OCI-LY7 (cell line): ENCODE measurements at regions not wholly inside any gene's neighbourhood (a gene's known extent, or its start where the extent isn't known, plus 50 kb on each side); places are given as distances from the start of the nearest gene placed in this dataset.
"Not testable (repeated sequence)": the region's sequence is repeated elsewhere in the genome, so short reads cannot be mapped to it uniquely, and the experiment has no call there.

Experiments used
- BruUV-seq: library from RNA; stranded (reverse); fragments of 400-500 nt; replicated peaks from 2 replicates; lab custom pipeline; 2021; lab: Mats Ljungman, UMichigan
- CTCF ChIA-PET: fragments of 300-600 bp; sonication (Branson Sonifier 250); formaldehyde crosslinking; loops from one replicate; lab custom pipeline; 2022; ENCODE audit warnings: antibody characterized with exemption; ENCODE audit not compliant: unreplicated experiment; lab: Charles Lee
- POLR2A ChIA-PET: fragments of 300-600 bp; sonication (Branson Sonifier 250); formaldehyde crosslinking; loops from one replicate; lab custom pipeline; 2022; ENCODE audit warnings: antibody characterized with exemption; lab: Charles Lee
- DNase-seq: peaks from one replicate; pipeline ENCODE4 v3.0.0-alpha.2; 2015; ENCODE audit warnings: low spot score
- H2AFZ ChIP-seq: fragments of 200-600 bp; sonication (generic), shearing (Covaris generic); 2 replicates; pipeline ENCODE4 v1.6.1; 2014; ENCODE audit warnings: mild to moderate bottlenecking, antibody characterized with exemption, low read length, moderate library complexity
- H3K27ac ChIP-seq: fragments of 200-600 bp; sonication (generic); 2 replicates; pipeline ENCODE4 v1.5.1; 2014; ENCODE audit warnings: mixed run types, low read depth, mild to moderate bottlenecking, moderate library complexity, low read length, inconsistent platforms; ENCODE audit not compliant: poor library complexity, severe bottlenecking
- H3K36me3 ChIP-seq: fragments of 200-600 bp; sonication (generic); 2 replicates; pipeline ENCODE4 v1.6.1; 2014; ENCODE audit warnings: mild to moderate bottlenecking, antibody characterized with exemption, low read length, moderate library complexity, mixed read lengths; ENCODE audit not compliant: insufficient read depth
- H3K4me1 ChIP-seq: fragments of 200-600 bp; sonication (generic); 2 replicates; pipeline ENCODE4 v1.5.1; 2014; ENCODE audit warnings: mild to moderate bottlenecking, low read length; ENCODE audit not compliant: insufficient read depth, poor library complexity, severe bottlenecking
- H3K4me2 ChIP-seq: fragments of 200-600 bp; sonication (generic); 2 replicates; pipeline ENCODE4 v1.6.1; 2014; ENCODE audit warnings: mild to moderate bottlenecking, low read length
- H3K4me3 ChIP-seq: fragments of 200-600 bp; sonication (generic); 2 replicates; pipeline ENCODE4 v1.5.1; 2014; ENCODE audit warnings: mild to moderate bottlenecking, low read depth, low read length; ENCODE audit not compliant: poor library complexity, severe bottlenecking
- H3K79me2 ChIP-seq: fragments of 200-600 bp; sonication (generic); 2 replicates; pipeline ENCODE4 v1.6.1; 2016; ENCODE audit warnings: low read depth, mild to moderate bottlenecking, low read length, moderate library complexity, mixed read lengths; ENCODE audit not compliant: insufficient read depth
- H3K9me2 ChIP-seq: fragments of 200-600 bp; sonication (generic); 2 replicates; pipeline ENCODE4 v1.6.1; 2016; ENCODE audit warnings: mild to moderate bottlenecking, low read length, mixed read lengths; ENCODE audit not compliant: insufficient read depth
- H3K9me3 ChIP-seq: fragments of 200-600 bp; sonication (generic); 2 replicates; pipeline ENCODE4 v1.6.1; 2014; ENCODE audit warnings: mild to moderate bottlenecking, mixed run types, low read length, mixed read lengths
- H4K20me1 ChIP-seq: fragments of 200-600 bp; sonication (generic); 2 replicates; pipeline ENCODE4 v1.6.1; 2014; ENCODE audit warnings: mild to moderate bottlenecking, antibody characterized with exemption, low read length, moderate library complexity, mixed read lengths; ENCODE audit not compliant: insufficient read depth
- intact Hi-C: fragments of 100-400 bp; cut with micrococcal nuclease; formaldehyde crosslinking; loops from one replicate; pipeline ENCODE4 v1.10.0; 2022; ENCODE audit not compliant: unreplicated experiment

DNA sequence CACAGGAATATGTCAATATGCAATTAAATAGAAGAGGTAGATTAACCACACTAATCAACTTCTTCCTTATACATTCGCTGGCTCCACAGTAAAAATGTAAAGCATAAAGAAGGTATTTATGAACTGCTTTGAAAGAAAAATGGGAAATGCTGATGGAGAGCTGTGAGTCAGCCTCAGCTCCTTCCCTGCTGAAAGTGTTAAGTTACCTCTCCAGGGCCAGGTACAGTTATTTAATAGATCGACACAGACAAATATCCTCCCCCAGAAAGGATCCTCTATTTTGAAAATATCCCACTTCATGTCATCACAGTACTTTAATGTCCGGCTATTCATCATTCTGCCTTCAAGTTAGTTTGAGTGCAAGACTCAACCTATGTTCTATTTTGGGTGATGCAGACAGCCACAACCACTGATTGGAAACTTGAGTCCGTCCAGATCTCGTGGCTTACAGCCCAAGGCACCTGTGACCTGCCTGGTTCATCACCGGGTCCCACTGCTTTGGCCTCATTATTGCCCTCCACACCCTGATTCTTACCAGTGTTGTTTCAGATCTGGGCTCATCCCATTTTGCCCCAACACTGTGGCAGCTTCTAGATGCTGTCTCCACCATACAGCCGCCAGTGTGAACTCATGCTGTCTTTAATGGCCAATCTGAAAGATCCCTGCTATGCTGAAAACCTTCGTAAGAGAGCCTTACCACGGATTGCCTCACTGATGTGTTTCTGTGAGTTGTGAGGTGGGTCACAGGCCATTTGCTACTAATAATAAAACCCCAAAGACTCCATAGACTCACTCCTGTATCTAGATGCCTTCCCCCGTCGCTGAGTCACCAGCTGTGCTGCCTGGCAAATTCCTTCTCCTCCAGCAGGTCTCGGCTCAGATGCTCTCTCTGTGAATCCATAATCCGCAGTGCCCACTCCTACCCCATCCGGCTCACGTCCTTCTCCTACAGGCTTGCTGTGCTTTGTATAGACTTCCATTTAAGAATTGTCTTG is 56.2 kb upstream of the DDAH1 start:
- DNase-seq, H3K27ac ChIP-seq, BruUV-seq, H4K20me1 ChIP-seq, H3K9me2 ChIP-seq, H3K4me3 ChIP-seq, H3K4me1 ChIP-seq, H3K9me3 ChIP-seq, H3K79me2 ChIP-seq, H2AFZ ChIP-seq, CTCF ChIA-PET, H3K4me2 ChIP-seq, H3K36me3 ChIP-seq, intact Hi-C loops: not testable (repeated sequence)
- POLR2A ChIA-PET: interaction anchor here (0.6 kb wide), 1 partner anchor 859 kb away, joined by 3 read pairs; no protein-coding TSS in a partner anchor

DNA sequence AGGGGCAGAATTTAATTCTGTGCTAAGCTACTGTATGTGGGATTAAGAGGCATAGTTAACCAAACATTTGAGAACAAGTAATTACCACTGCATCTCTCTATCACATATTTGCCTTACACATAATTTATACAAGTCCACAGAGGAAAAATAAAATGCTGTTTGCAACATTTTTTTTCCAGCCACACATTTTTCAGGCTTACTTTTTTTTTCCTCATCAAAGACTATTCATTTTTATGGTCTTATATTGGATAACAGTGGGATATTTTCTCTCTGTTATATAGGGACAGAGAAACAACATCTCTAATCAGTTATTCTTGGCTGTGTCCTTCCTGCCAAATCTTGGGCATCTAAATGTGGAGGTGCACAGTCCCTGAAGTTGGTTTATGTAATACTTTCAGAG is 57.5 kb upstream of the DDAH1 start:
- H2AFZ ChIP-seq, BruUV-seq, H3K4me2 ChIP-seq, DNase-seq, CTCF ChIA-PET, H3K27ac ChIP-seq, H3K4me3 ChIP-seq, POLR2A ChIA-PET, H4K20me1 ChIP-seq, H3K79me2 ChIP-seq, H3K4me1 ChIP-seq, H3K36me3 ChIP-seq, H3K9me2 ChIP-seq, intact Hi-C loops, H3K9me3 ChIP-seq: not testable (repeated sequence)

- H3K4me2 ChIP-seq, intact Hi-C loops, BruUV-seq, H3K27ac ChIP-seq, POLR2A ChIA-PET, H4K20me1 ChIP-seq, H3K9me2 ChIP-seq, H3K9me3 ChIP-seq, H2AFZ ChIP-seq, CTCF ChIA-PET, H3K36me3 ChIP-seq, H3K4me1 ChIP-seq, H3K4me3 ChIP-seq, H3K79me2 ChIP-seq, DNase-seq: not testable (repeated sequence)
Observed at GRCh38 chr1:85523061-85523460, 57.5 kb upstream of the CCN1 start.

- H3K36me3 ChIP-seq, H3K9me2 ChIP-seq, POLR2A ChIA-PET, DNase-seq, H2AFZ ChIP-seq, H3K79me2 ChIP-seq, BruUV-seq, H3K4me1 ChIP-seq, intact Hi-C loops, H3K4me2 ChIP-seq, H3K4me3 ChIP-seq, H3K9me3 ChIP-seq, CTCF ChIA-PET, H4K20me1 ChIP-seq, H3K27ac ChIP-seq: not testable (repeated sequence)
Observed at GRCh38 chr1:85524281-85524886, 56.2 kb upstream of the CCN1 start.

DNA sequence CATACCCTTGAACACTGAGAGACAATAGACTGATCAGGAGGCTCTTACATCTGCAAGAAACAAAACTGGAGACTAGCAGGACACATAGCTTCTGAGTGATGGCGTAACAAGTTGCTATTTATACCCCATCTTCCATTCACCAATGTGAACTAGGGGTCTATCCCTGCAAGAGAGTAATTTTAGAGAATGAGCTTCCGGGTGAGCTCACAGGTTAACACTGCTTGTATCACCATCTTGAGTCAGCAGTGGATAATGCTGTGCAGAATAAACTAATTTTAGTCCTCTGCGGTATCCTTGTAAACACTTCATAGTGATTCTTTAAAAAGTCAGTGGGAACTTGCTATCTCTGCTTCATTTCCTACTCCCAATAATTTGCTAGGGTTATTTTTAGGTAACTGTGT is 55.0 kb upstream of the CCN1 start:
- H3K36me3 ChIP-seq, H3K27ac ChIP-seq, H3K79me2 ChIP-seq, H3K9me2 ChIP-seq, H4K20me1 ChIP-seq, BruUV-seq, CTCF ChIA-PET, H3K9me3 ChIP-seq, H3K4me3 ChIP-seq, H3K4me1 ChIP-seq, intact Hi-C loops, H3K4me2 ChIP-seq, DNase-seq, H2AFZ ChIP-seq: not testable (repeated sequence)
- POLR2A ChIA-PET: interaction anchor here (0.6 kb wide), 1 partner anchor 72 kb away, joined by 3 read pairs; no protein-coding TSS in a partner anchor

DNA sequence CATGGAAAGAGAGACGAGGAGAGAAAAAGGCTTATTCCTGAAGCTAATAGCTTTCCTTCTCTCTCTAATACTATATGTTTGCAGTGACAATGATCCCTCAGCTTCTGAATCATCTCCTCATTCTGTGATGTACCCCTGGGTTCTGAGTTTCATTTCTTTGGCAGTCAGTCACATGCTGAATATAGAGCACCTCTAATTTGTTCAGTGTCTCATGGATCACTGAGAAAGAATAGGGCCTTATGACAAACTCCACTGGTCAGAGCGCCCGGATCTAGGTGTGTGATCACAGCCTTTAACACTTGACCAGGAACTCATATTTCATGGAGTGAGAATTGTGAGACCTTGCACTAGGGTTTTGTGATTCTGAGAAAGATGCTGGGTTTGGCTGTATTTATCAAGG is 54.3 kb upstream of the CCN1 start:
- H3K9me3 ChIP-seq, H3K4me3 ChIP-seq, intact Hi-C loops, POLR2A ChIA-PET, H3K79me2 ChIP-seq, H3K4me2 ChIP-seq, H2AFZ ChIP-seq, DNase-seq, BruUV-seq, H3K36me3 ChIP-seq, CTCF ChIA-PET, H3K4me1 ChIP-seq, H3K27ac ChIP-seq, H4K20me1 ChIP-seq, H3K9me2 ChIP-seq: not testable (repeated sequence)
